ENCODE measurements at regions not wholly inside any gene's neighbourhood (a gene's known extent, or its start where the extent isn't known, plus 50 kb on each side); places are given as distances from the start of the nearest gene placed in this dataset.

DNA sequence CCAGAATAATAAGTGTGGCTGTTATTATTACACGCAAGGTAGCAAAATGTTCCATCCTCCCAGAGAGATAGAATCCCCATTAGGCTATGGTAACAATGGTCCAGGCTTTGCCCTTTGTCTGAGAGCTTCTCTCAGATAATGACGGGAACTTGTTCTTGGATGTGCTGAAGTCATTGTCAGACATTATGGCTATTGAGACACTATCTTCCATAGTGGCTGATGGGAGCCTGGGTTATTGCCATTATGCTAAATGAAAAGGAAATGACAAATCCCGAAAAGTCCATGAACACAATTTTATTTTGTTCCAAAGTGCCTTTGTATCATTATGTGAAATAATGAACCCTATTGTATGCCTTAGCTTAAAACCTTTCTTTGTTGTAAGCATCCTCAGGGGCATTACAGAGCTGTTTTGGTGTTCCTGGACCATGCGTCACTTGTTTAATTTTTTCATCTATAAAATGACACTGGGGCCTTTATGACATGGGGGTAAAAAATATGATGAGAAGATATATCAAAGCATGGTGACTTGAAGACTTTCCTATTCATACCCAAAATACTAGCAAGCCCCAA lies 218.5 kb downstream of the KCNS3 start:
- Mint-ChIP-seq H3K27ac (no peak overlapping the region), H3K36me3 (ENCODE audit: low read depth) (no peaks in the 10 kb centered on the region), H3K4me3 (no peak overlapping the region), H3K27me3 (no peaks in the 10 kb centered on the region), H3K4me1 (no peaks in the 10 kb centered on the region), H3K9me3 (no peaks in the 10 kb centered on the region)
- intact Hi-C loops (cut with micrococcal nuclease) = no loop called here
- DNase-seq = no peak

DNA sequence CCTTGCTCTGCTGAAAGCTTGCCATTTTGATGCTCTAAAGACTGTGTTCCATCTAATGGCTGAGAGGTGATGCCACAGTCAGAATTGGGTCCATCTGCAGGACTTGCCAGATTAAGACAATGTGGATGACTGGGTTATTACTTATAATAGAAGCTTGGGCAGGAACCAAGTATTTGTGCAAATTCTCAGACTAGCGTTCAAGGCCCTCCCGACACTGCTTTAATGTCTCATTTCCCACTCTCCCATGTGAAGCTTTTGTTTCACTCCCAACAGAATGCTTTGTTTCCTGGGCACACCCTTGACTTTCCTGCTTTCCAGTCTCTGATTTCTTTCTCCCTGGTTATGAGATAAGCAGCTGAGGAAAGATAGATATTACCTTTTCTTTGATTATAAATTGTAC lies 215.8 kb downstream of the KCNS3 start:
- H3K27me3 Mint-ChIP-seq = no peaks in the 10 kb centered on the region
- no peaks in the 10 kb centered on the region for H3K4me1 Mint-ChIP-seq
- no peak overlapping the region for H3K27ac Mint-ChIP-seq
- no peaks in the 10 kb centered on the region for H3K9me3 Mint-ChIP-seq
- no peak for DNase-seq
- intact Hi-C loops (cut with micrococcal nuclease) = no loop called here
- H3K36me3 Mint-ChIP-seq (ENCODE audit: low read depth) = no peaks in the 10 kb centered on the region
- H3K4me3 Mint-ChIP-seq = no peak overlapping the region

DNA sequence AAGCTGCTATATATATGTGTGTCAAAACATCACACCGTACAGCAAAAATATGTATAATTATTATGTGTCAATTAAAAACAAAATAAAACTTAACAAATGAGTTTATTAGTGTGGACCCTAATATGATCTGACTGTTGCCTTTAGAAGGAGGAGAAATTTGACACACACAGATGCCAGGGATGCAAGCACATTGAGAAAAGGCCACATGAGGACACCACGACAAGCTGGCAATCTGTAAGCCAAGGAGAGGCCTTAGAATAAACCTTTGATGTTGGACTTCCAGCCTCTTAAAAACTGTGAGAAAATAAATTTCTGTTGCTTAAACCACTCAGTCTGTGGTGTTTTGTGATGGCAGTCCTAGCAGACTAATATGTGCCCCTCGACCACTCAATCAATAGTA lies 214.7 kb downstream of the KCNS3 start:
- Mint-ChIP-seq H3K27ac (no peak overlapping the region), H3K9me3 (no peaks in the 10 kb centered on the region), H3K27me3 (no peaks in the 10 kb centered on the region), H3K36me3 (ENCODE audit: low read depth) (no peaks in the 10 kb centered on the region), H3K4me1 (no peaks in the 10 kb centered on the region), H3K4me3 (no peak overlapping the region)
- no peak for DNase-seq
- intact Hi-C loops (cut with micrococcal nuclease) = no loop called here

DNA sequence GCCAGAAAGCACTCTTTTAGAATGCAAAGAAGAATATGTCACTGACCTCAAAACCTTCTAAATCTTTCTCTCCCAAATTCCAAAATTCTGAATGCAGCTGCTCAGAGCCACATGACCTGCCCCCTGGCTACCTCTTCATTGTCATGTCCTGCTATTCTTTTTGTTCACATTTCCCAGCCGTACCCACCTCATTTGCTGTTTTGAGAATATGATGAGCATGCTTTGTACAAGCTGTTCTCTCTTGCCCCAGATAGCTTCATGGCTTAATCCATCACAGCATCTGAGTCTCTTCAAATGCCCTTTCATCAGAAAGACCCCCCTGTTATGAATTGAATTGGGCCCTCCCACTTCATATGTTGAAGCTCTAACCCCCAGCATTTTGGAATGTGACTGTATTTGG lies 214.3 kb downstream of the KCNS3 start:
- intact Hi-C loops (cut with micrococcal nuclease) = no loop called here
- H3K27ac Mint-ChIP-seq = no peak overlapping the region
- DNase-seq = no peak
- H3K36me3 Mint-ChIP-seq (ENCODE audit: low read depth) = no peaks in the 10 kb centered on the region
- no peak overlapping the region for H3K4me3 Mint-ChIP-seq
- H3K9me3 Mint-ChIP-seq = no peaks in the 10 kb centered on the region
- no peaks in the 10 kb centered on the region for H3K27me3 Mint-ChIP-seq
- no peaks in the 10 kb centered on the region for H3K4me1 Mint-ChIP-seq

DNA sequence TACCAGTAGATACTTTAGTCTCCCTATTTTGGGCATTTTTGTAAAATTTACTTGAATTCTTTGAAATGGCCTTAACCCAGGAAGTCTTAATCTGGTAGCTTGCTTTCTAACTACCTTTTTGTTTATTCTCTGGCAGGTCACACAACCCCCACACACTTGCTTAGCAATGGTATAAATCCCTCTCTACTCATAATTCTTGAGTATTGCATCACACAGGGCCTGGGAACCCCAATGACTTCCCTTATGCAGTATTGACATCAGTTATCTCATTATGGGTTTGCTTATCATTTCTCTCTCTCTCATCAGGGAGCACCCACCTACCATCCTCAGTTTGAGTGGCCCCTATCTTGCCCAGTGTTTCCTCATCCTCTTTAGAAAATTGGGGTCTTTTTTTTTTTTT lies 207.1 kb downstream of the KCNS3 start:
- no peak for DNase-seq
- Mint-ChIP-seq H3K27me3 (no peaks in the 10 kb centered on the region), H3K4me1 (no peaks in the 10 kb centered on the region), H3K4me3 (no peak overlapping the region), H3K9me3 (no peaks in the 10 kb centered on the region), H3K36me3 (ENCODE audit: low read depth) (no peaks in the 10 kb centered on the region), H3K27ac (no peak overlapping the region)
- intact Hi-C loops (cut with micrococcal nuclease) = no loop called here

DNA sequence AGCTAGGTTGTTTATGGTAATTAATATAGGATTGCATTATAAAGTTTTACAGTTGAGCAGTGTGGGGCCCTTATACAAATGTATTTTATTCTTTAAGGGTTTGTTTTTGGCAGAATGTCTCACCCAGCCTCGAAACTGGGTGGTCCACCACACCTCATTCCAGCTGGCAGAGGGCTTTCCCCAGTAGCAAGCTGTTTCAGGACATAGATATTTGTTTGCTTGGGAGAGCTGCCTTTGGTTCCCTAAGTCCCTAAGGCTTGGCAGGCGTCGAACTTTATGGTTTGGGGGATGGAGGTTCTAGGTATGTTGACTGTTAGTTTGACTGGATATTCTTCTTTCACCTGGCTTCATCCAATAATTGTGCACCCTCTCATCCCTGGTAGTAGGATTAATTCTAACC lies 205.9 kb downstream of the KCNS3 start:
- Mint-ChIP-seq H3K27me3 (no peaks in the 10 kb centered on the region), H3K4me1 (no peaks in the 10 kb centered on the region), H3K9me3 (no peaks in the 10 kb centered on the region), H3K36me3 (ENCODE audit: low read depth) (no peaks in the 10 kb centered on the region), H3K27ac (no peak overlapping the region), H3K4me3 (no peak overlapping the region)
- intact Hi-C loops (cut with micrococcal nuclease) = no loop called here
- DNase-seq = no peak

DNA sequence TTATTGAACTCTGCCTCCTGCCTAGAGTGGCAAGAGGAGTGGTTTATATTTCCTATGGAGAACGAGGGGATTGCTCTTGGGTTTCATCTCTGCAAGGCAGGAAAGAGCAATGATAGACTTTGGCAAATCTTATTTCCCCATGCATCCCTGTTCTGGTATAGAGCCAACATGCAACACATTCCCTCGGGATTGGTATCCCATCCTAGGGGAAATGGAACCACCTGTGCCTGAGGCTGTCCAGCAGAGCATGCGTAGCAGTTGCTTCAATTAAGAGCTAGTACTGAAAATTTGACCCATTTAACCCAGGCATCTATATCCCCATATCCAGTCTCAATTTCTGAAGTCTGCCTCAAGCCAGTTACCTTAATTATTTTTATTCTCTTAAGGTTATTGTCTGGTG lies 205.3 kb downstream of the KCNS3 start:
- Mint-ChIP-seq H3K9me3 (no peaks in the 10 kb centered on the region), H3K27me3 (no peaks in the 10 kb centered on the region), H3K4me1 (no peaks in the 10 kb centered on the region), H3K4me3 (no peak overlapping the region), H3K36me3 (ENCODE audit: low read depth) (no peaks in the 10 kb centered on the region), H3K27ac (no peak overlapping the region)
- DNase-seq = no peak
- intact Hi-C loops (cut with micrococcal nuclease) = no loop called here

DNA sequence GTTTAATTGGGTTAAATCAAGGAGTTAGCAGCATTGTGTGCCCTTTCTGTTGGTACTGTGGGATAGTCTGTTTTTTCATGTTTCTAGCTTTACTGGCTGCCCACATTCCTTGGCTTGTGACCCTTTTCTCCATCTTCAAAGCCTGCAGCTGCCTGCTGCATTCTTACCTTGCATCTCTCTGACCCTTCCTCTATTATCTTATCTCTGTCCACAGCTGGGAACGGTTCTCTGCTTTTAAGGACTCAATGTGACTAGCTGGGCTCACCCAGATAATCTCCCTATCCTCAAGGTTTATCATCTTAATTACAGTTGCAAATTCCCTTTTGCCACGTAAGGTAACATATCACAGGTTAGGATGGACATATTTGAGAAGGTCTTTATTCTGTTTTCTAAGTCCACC lies 199.7 kb downstream of the KCNS3 start:
- Mint-ChIP-seq H3K27me3 (no peaks in the 10 kb centered on the region), H3K36me3 (ENCODE audit: low read depth) (no peaks in the 10 kb centered on the region), H3K27ac (no peak overlapping the region), H3K4me3 (no peak overlapping the region), H3K9me3 (no peaks in the 10 kb centered on the region), H3K4me1 (no peaks in the 10 kb centered on the region)
- DNase-seq = no peak
- intact Hi-C loops (cut with micrococcal nuclease) = no loop called here

DNA sequence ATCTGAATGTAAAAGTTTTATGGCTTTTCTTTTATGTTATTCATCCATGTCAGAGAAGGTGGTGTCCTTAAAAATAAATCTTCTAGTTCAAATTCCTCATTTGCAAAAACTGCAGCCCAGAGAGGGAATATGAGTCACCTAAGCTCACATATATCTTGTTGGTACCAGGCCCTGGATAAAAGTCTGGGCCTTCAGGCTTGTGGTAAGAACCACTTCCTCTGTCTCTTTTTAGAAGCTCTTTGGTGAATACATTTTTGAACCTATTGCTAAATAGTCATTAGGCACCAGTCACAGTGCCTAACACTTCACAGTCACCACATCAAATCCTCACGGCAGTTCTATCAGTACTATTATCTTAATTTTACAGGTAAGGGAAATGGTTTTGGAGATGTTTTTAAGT lies 199.2 kb downstream of the KCNS3 start:
- Mint-ChIP-seq H3K4me1 (no peaks in the 10 kb centered on the region), H3K9me3 (no peaks in the 10 kb centered on the region), H3K27ac (no peak overlapping the region), H3K27me3 (no peaks in the 10 kb centered on the region), H3K4me3 (no peak overlapping the region), H3K36me3 (ENCODE audit: low read depth) (no peaks in the 10 kb centered on the region)
- no peak for DNase-seq
- intact Hi-C loops (cut with micrococcal nuclease) = no loop called here

DNA sequence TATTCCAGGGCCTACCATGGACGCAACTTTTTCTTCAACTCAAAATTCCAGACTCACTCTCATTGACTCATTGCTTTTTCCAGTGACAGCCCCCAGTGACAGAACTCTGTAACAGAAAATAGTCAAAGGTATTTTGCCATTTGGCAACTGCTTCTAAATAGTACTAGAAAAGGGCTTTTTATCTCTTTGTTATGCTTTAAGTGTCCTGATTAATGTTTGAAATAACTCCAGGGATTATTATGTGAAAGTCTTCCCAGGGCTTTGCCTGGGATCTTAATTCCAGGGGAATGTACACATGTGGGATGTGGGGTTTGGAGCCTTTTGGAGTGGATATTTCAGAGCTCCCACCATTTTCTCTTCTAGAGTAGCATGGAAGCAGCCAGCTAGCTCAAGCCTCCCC lies 198.8 kb downstream of the KCNS3 start:
- Mint-ChIP-seq H3K4me3 (no peak overlapping the region), H3K4me1 (no peaks in the 10 kb centered on the region), H3K36me3 (ENCODE audit: low read depth) (no peaks in the 10 kb centered on the region), H3K27me3 (no peaks in the 10 kb centered on the region), H3K9me3 (no peaks in the 10 kb centered on the region), H3K27ac (no peak overlapping the region)
- intact Hi-C loops (cut with micrococcal nuclease) = no loop called here
- DNase-seq = no peak

DNA sequence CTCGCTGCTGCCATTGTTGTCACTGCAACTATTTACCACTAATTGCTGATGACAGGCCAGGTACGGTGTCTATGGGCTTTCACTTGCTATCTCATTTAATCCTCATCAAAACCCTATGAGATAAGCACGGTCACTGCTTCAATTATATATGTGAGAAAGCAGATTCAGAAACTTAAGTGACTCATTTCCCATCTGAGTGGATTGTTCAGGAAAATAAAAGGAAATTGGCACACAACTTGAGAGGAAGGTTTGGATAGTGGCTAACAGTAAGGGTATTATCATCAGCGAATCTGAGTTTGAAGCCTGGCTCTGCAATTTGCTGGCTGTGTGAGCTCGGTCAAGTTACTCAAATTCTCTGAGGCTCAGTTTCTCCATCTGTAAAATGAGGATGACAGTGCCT lies 196.0 kb downstream of the KCNS3 start:
- Mint-ChIP-seq H3K4me1 (no peaks in the 10 kb centered on the region), H3K36me3 (ENCODE audit: low read depth) (no peaks in the 10 kb centered on the region), H3K27ac (no peak overlapping the region), H3K27me3 (peaks cover 2% of the 10 kb centered on the region), H3K4me3 (no peak overlapping the region), H3K9me3 (no peaks in the 10 kb centered on the region)
- no peak for DNase-seq
- intact Hi-C loops (cut with micrococcal nuclease) = no loop called here

DNA sequence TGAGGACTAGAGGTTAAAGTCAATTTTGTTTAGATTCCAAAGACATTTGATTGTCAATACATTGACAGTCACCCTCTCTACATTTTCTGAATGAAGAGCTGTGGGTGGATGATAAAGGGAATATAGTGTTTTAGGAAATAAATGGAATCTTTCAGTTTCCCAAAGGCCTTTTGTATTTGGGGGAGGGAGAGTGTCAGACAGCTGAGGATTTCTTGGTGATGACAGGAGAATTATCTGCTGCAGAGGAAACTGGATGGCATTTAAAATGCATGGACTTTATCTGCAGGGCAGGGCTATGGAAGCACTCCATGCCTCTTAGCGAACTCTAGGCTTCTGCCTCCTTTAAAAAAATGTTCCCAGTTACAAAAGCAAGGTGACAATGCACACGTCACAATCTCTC lies 195.1 kb downstream of the KCNS3 start:
- H3K4me1 Mint-ChIP-seq = no peaks in the 10 kb centered on the region
- no peaks in the 10 kb centered on the region for H3K9me3 Mint-ChIP-seq
- H3K4me3 Mint-ChIP-seq = no peak overlapping the region
- no peak overlapping the region for H3K27ac Mint-ChIP-seq
- DNase-seq = no peak
- intact Hi-C loops (cut with micrococcal nuclease) = no loop called here
- H3K36me3 Mint-ChIP-seq (ENCODE audit: low read depth) = no peaks in the 10 kb centered on the region
- H3K27me3 Mint-ChIP-seq = peaks cover 2% of the 10 kb centered on the region

DNA sequence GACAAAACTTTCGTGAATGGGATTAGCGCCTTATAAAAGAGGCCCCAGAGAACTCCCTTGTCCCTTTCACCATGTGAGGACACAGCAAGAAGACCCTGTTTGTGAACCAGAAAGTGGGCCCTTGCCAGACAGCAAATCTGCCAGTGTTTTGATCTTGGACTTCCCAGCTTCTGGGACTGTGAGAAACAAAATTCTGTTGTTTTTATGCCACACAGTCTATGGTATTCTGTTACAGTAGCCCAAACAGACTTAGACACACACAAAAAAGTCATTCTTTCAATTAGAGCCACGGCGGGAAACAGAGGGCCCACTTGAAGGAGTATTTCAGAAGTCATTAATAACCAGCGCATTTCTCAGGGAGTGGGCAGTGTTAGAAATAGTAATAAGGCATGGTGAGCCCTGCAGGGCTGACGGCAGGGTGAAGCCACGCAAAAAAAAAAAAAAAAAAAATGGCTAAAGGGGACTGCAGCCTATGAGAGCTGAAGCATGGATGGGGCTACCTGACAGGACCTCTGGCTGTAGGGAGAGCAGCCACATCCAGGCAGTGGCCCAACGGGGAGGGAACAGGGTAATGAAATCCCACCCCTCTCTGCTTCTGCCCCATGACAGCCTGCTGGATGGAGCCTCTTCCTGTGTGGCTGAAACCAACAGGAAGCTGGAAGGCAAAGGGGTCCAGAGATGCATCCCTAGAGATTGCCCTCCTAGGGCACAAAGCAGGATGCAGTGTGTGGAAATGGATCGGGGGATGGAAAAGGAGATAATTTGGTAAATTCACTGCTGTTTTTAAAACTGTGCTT lies 189.3 kb downstream of the KCNS3 start:
- Mint-ChIP-seq H3K27ac (no peak overlapping the region), H3K36me3 (ENCODE audit: low read depth) (no peaks in the 10 kb centered on the region), H3K9me3 (no peaks in the 10 kb centered on the region), H3K4me3 (no peak overlapping the region), H3K27me3 (peaks cover 3% of the 10 kb centered on the region), H3K4me1 (no peaks in the 10 kb centered on the region)
- intact Hi-C loops (cut with micrococcal nuclease) = no loop called here
- DNase-seq = no peak

DNA sequence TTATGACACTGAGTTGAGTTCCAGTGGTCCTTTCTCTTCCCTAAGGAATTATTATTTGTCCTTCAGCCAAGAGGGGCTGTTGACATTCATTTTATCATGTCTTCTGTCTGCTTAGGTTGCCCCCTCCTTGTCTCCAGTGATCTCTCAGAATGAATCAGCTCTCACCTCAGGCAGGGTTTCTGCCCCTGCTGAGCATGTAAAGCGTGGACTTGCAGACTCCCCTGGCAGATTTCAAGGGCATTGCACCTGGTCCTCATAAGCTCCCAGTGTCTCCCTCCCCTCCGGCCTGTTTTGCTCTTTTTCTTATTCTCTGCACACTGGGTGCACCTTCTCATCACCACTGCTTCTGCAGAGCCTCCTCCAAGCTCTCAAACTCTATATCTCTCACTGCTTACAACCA lies 188.4 kb downstream of the KCNS3 start:
- Mint-ChIP-seq H3K27ac (no peak overlapping the region), H3K27me3 (peaks cover 3% of the 10 kb centered on the region), H3K9me3 (no peaks in the 10 kb centered on the region), H3K4me1 (no peaks in the 10 kb centered on the region), H3K4me3 (no peak overlapping the region), H3K36me3 (ENCODE audit: low read depth) (no peaks in the 10 kb centered on the region)
- intact Hi-C loops (cut with micrococcal nuclease) = no loop called here
- no peak for DNase-seq

DNA sequence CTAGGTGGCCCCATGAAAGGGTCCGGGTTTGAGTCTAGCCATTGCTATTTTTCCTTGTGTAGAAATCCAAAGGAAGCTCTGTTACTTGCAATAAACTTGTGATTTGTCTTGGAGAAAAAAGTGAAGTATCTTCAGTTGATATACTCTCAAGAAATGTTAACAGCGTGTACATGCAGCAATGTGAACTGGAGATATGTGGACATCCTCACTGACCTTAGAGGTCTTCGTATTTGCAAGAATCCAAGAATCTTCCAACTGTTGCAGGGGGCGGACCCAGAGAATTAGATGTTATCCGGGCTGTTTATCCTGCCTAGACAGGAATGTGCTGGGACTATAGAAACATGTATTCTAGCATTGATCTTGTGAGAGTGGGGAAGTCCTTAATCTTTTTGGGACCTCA lies 187.6 kb downstream of the KCNS3 start:
- no peak overlapping the region for H3K27ac Mint-ChIP-seq
- no peak for DNase-seq
- no peaks in the 10 kb centered on the region for H3K4me1 Mint-ChIP-seq
- no peak overlapping the region for H3K4me3 Mint-ChIP-seq
- intact Hi-C loops (cut with micrococcal nuclease) = no loop called here
- no peaks in the 10 kb centered on the region for H3K36me3 Mint-ChIP-seq (ENCODE audit: low read depth)
- no peaks in the 10 kb centered on the region for H3K9me3 Mint-ChIP-seq
- H3K27me3 Mint-ChIP-seq = peaks cover 2% of the 10 kb centered on the region
